Endodermal cell (in vitro differentiated cells): ENCODE measurements at regions not wholly inside any gene's neighbourhood (a gene's known extent, or its start where the extent isn't known, plus 50 kb on each side); places are given as distances from the start of the nearest gene placed in this dataset.

Experiments
- DNase-seq: peaks from one replicate; pipeline ENCODE4 v3.0.0-alpha.2; 2017
- H3K27ac ChIP-seq: 2 replicates; pipeline ENCODE4 v1.5.1; 2013; ENCODE audit warnings: mild to moderate bottlenecking, low read depth, low read length, moderate library complexity
- H3K27me3 ChIP-seq: 2 replicates; pipeline ENCODE4 v1.6.1; 2013; ENCODE audit warnings: mild to moderate bottlenecking, low read length, moderate library complexity; ENCODE audit not compliant: insufficient read depth, control insufficient read depth, poor library complexity, severe bottlenecking
- H3K36me3 ChIP-seq: 2 replicates; pipeline ENCODE4 v1.7.0; 2013; ENCODE audit warnings: mild to moderate bottlenecking, low read length, moderate library complexity; ENCODE audit not compliant: control insufficient read depth, insufficient read depth
- H3K4me1 ChIP-seq: one replicate; pipeline ENCODE4 v1.7.0; 2013; ENCODE audit warnings: low read length; ENCODE audit not compliant: control insufficient read depth, insufficient read depth
- H3K4me3 ChIP-seq: 2 replicates; pipeline ENCODE4 v1.5.1; 2013; ENCODE audit warnings: mild to moderate bottlenecking, low read length, moderate library complexity
- H3K9ac ChIP-seq: 2 replicates; pipeline ENCODE4 v1.6.1; 2013; ENCODE audit warnings: mild to moderate bottlenecking, low read length, moderate library complexity; ENCODE audit not compliant: poor library complexity, severe bottlenecking; ENCODE audit errors: extremely low read depth
- H3K9me3 ChIP-seq: 2 replicates; pipeline ENCODE4 v1.6.1; 2013; ENCODE audit warnings: mild to moderate bottlenecking, low read length, moderate library complexity; ENCODE audit not compliant: control insufficient read depth
- H3K27ac Mint-ChIP-seq: 2 replicates; pipeline ENCODE4 v1.8.0; 2020; ENCODE audit warnings: mixed read lengths
- H3K27me3 Mint-ChIP-seq: 2 replicates; pipeline ENCODE4 v1.8.0; 2021; ENCODE audit warnings: mild to moderate bottlenecking, mixed read lengths; ENCODE audit not compliant: insufficient read depth
- H3K36me3 Mint-ChIP-seq: 2 replicates; pipeline ENCODE4 v1.8.0; 2020; ENCODE audit warnings: low read depth, mixed read lengths
- H3K4me1 Mint-ChIP-seq: 2 replicates; pipeline ENCODE4 v1.8.0; 2020; ENCODE audit warnings: mixed read lengths
- H3K4me3 Mint-ChIP-seq: 2 replicates; pipeline ENCODE4 v1.8.0; 2020; ENCODE audit warnings: mild to moderate bottlenecking, moderate library complexity, mixed read lengths
- H3K9me3 Mint-ChIP-seq: 2 replicates; pipeline ENCODE4 v1.8.0; 2020; ENCODE audit warnings: mild to moderate bottlenecking, mixed read lengths
- CTCF ChIP-seq: fragments of 200-600 bp; sonication (generic); conservative IDR thresholded peaks from 2 replicates; pipeline ENCODE4 v1.5.0; 2021; ENCODE audit warnings: antibody characterized with exemption, mild to moderate bottlenecking
- WGBS, 2 experiments: methylation state at CpG; one replicate each; pipeline versions ENCODE4 v1.1.5 to v1.1.7; 2013; ENCODE audit warnings: missing lambda C conversion rate in 2 of 2, mixed read lengths in 1 of 2; ENCODE audit not compliant: insufficient coverage in 1 of 2, insufficient read length in 1 of 2; 5-methylcytosine and 5-hydroxymethylcytosine counted together

GRCh38 chr17:5816491-5817070, 232.3 kb upstream of the NLRP1 start:
- H3K4me3 Mint-ChIP-seq = no peak overlapping the region
- peaks cover 17% of the 10 kb centered on the region for H3K9me3 Mint-ChIP-seq
- no peak for DNase-seq
- no peak overlapping the region for H3K27ac ChIP-seq
- H3K4me3 ChIP-seq = no peak overlapping the region
- H3K27me3 ChIP-seq = no peaks in the 10 kb centered on the region
- H3K27ac Mint-ChIP-seq = no peak overlapping the region
- 86 to 88% methylated on average over 6 to 8 of the region's 8 CpGs for WGBS, 2 experiments
- H3K36me3 Mint-ChIP-seq = peaks cover 6% of the 10 kb centered on the region
- H3K36me3 ChIP-seq = no peaks in the 10 kb centered on the region
- no peak overlapping the region for H3K9ac ChIP-seq
- H3K27me3 Mint-ChIP-seq = peaks cover 28% of the 10 kb centered on the region
- no peak for TF ChIP-seq CTCF
- H3K4me1 Mint-ChIP-seq = peaks cover 5% of the 10 kb centered on the region
- H3K9me3 ChIP-seq = no peaks in the 10 kb centered on the region
- no peaks in the 10 kb centered on the region for H3K4me1 ChIP-seq

- peaks cover 5% of the 10 kb centered on the region for H3K4me1 Mint-ChIP-seq
- H3K27ac ChIP-seq = no peak overlapping the region
- no peaks in the 10 kb centered on the region for H3K9me3 ChIP-seq
- H3K27ac Mint-ChIP-seq = no peak overlapping the region
- TF ChIP-seq CTCF = no peak
- no peak overlapping the region for H3K4me3 ChIP-seq
- no peak for DNase-seq
- peaks cover 32% of the 10 kb centered on the region for H3K27me3 Mint-ChIP-seq
- H3K9me3 Mint-ChIP-seq = peaks cover 6% of the 10 kb centered on the region
- no peaks in the 10 kb centered on the region for H3K27me3 ChIP-seq
- H3K4me1 ChIP-seq = no peaks in the 10 kb centered on the region
- H3K9ac ChIP-seq = no peak overlapping the region
- H3K36me3 Mint-ChIP-seq = peaks cover 3% of the 10 kb centered on the region
- 92% methylated on average over 4 of the region's 4 CpGs for WGBS, 2 experiments
- H3K4me3 Mint-ChIP-seq = no peak overlapping the region
- H3K36me3 ChIP-seq = no peaks in the 10 kb centered on the region
Observed at GRCh38 chr17:5817475-5818395, 233.4 kb upstream of the NLRP1 start.

- no peaks in the 10 kb centered on the region for H3K9me3 Mint-ChIP-seq
- no peaks in the 10 kb centered on the region for H3K4me1 Mint-ChIP-seq
- no peak overlapping the region for H3K27ac Mint-ChIP-seq
Observed at GRCh38 chr17:5819396-5819795, 235.1 kb upstream of the NLRP1 start.

More at GRCh38 chr17:5819396-5819795, 235.1 kb upstream of the NLRP1 start:
- no peak overlapping the region for H3K4me3 ChIP-seq
- no peak overlapping the region for H3K27ac ChIP-seq
- Mint-ChIP-seq H3K27me3 (peaks cover 34% of the 10 kb centered on the region), H3K4me3 (no peak overlapping the region), H3K36me3 (no peaks in the 10 kb centered on the region)
- H3K27me3 ChIP-seq = no peaks in the 10 kb centered on the region
- no peak overlapping the region for H3K9ac ChIP-seq
- H3K36me3 ChIP-seq = no peaks in the 10 kb centered on the region
- DNase-seq = no peak
- whole genome bisulfite sequencing, 2 experiments = 71 to 96% methylated on average over 1 to 2 of the region's 2 CpGs
- no peaks in the 10 kb centered on the region for H3K9me3 ChIP-seq
- H3K4me1 ChIP-seq = no peaks in the 10 kb centered on the region
- no peak for TF ChIP-seq CTCF
